Nephron (organoid): ENCODE measurements at regions not wholly inside any gene's neighbourhood (a gene's known extent, or its start where the extent isn't known, plus 50 kb on each side); places are given as distances from the start of the nearest gene placed in this dataset.

Experiments used
- H3K27ac Mint-ChIP-seq, 3 experiments: 2 replicates each; pipeline ENCODE4 v1.8.0; 2020; ENCODE audit warnings: mixed read lengths in 3 of 3, mild to moderate bottlenecking in 2 of 3, moderate library complexity in 1 of 3
- H3K27me3 Mint-ChIP-seq: 2 replicates; pipeline ENCODE4 v1.8.0; 2021; ENCODE audit warnings: low read depth, mild to moderate bottlenecking, moderate library complexity, mixed read lengths
- H3K36me3 Mint-ChIP-seq: 2 replicates; pipeline ENCODE4 v1.8.0; 2020; ENCODE audit warnings: low read depth, mixed read lengths
- H3K4me1 Mint-ChIP-seq: 2 replicates; pipeline ENCODE4 v1.8.0; 2020; ENCODE audit warnings: mixed read lengths
- H3K4me3 Mint-ChIP-seq, 3 experiments: 2 replicates each; pipeline ENCODE4 v1.8.0; 2020; ENCODE audit warnings: mild to moderate bottlenecking in 3 of 3, mixed read lengths in 3 of 3, moderate library complexity in 2 of 3
- H3K9me3 Mint-ChIP-seq: 2 replicates; pipeline ENCODE4 v1.8.0; 2020; ENCODE audit warnings: mixed read lengths
- TF ChIP-seq, protein P1 (sequence below), 3 experiments: fragments of 200-600 bp; sonication (generic); IDR thresholded peaks; one replicate each; pipeline ENCODE4 v1.5.0; 2021; ENCODE audit warnings: antibody characterized with exemption in 3 of 3; ENCODE audit not compliant: unreplicated experiment in 3 of 3

- no peak overlapping the region for H3K27ac Mint-ChIP-seq
- H3K9me3 Mint-ChIP-seq: peaks cover 11% of the 10 kb centered on the region
- TF ChIP-seq, protein P1, sequence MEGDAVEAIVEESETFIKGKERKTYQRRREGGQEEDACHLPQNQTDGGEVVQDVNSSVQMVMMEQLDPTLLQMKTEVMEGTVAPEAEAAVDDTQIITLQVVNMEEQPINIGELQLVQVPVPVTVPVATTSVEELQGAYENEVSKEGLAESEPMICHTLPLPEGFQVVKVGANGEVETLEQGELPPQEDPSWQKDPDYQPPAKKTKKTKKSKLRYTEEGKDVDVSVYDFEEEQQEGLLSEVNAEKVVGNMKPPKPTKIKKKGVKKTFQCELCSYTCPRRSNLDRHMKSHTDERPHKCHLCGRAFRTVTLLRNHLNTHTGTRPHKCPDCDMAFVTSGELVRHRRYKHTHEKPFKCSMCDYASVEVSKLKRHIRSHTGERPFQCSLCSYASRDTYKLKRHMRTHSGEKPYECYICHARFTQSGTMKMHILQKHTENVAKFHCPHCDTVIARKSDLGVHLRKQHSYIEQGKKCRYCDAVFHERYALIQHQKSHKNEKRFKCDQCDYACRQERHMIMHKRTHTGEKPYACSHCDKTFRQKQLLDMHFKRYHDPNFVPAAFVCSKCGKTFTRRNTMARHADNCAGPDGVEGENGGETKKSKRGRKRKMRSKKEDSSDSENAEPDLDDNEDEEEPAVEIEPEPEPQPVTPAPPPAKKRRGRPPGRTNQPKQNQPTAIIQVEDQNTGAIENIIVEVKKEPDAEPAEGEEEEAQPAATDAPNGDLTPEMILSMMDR (IDR thresholded peaks at IDR 0.05; ENCODE audit: unreplicated experiment in 3 of 3): no peak
- no peaks in the 10 kb centered on the region for H3K36me3 Mint-ChIP-seq
- H3K4me3 Mint-ChIP-seq: peak overlapping the region in 1 of 3 experiments; percentile 2
- peaks cover 48% of the 10 kb centered on the region for H3K4me1 Mint-ChIP-seq
- H3K27me3 Mint-ChIP-seq: peaks cover 35% of the 10 kb centered on the region
These were observed 241.1 kb downstream of the GADD45G start for GRCh38 chr9:89845862-89846261.

DNA sequence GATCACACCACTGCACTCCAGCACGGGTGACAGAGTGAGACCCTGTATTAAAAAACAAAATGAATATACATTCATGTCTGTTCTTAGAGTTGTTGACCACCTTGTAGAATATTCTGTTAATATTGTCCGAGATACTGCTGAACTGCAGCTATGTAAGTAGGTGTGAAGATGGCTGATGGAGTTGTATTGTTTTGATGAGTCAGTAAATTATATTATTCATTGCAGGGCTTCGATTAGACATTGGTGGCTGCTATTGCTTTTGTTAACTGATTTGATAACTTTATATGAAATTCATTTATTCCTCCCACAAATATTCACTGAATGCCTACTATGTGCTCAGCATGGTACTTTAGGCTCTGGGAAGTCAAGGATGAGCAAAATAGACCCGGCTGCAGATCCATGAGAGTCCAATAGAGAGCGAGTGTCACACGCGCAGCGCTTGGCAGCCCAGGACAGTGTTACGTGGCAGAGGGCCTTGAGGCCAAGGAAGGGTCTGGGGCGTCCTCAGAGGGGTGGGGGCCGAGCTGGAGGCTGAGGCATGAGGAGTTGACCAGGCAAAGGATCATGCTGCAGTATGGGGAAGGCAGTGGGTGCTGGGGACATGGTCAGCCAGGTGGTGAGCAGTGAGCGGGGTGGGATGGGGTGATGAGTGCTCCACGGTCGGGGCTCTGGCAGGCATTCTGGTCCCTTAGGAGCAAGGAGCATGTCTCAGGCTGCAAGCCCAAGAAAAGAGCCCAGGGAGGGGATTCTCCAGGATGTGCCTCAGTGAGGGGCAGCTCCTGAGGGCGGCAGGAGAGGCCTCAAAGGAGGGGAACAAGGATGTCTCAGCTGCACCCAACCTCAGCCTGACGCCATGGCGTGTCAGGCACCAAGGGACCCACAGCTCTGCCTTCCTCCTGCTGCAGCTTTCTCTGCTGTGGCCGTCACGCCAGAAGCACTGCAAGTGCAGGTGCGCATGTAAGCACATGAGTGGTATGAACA is 243.5 kb downstream of the GADD45G start:
- TF ChIP-seq, protein P1 (IDR thresholded peaks at IDR 0.05; ENCODE audit: unreplicated experiment in 3 of 3): no peak
- Mint-ChIP-seq H3K4me1 (peaks cover 31% of the 10 kb centered on the region), H3K4me3 (no peak overlapping the region), H3K36me3 (no peaks in the 10 kb centered on the region), H3K27ac (no peak overlapping the region), H3K9me3 (peaks cover 11% of the 10 kb centered on the region), H3K27me3 (peaks cover 19% of the 10 kb centered on the region)

DNA sequence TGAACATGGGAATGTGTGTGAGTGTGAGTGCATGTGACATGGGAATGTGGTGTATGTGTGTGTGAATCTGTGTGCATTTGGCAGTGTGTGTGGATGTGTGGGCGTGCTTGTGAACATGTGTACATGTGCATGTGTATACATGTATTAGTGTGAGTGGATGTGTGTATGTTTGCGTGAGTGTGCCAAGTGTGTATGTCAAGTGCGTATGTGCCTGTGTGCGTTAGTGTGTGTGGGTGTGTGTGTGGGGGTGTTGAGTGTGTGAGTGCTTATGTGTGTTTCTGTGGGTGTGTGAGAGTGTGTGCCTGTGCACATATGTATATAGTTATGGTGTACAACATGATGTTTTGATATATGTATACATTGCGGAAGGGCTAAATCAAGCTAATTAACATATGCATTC is 244.3 kb downstream of the GADD45G start:
- H3K4me3 Mint-ChIP-seq: no peak overlapping the region
- H3K36me3 Mint-ChIP-seq: no peaks in the 10 kb centered on the region
- H3K27me3 Mint-ChIP-seq: peaks cover 23% of the 10 kb centered on the region
- no peak overlapping the region for H3K27ac Mint-ChIP-seq
- peaks cover 24% of the 10 kb centered on the region for H3K4me1 Mint-ChIP-seq
- H3K9me3 Mint-ChIP-seq: peaks cover 11% of the 10 kb centered on the region
- TF ChIP-seq, protein P1 (IDR thresholded peaks at IDR 0.05; ENCODE audit: unreplicated experiment in 3 of 3): no peak

GRCh38 chr9:89850153-89850552 is 245.3 kb downstream of the GADD45G start:
- H3K9me3 Mint-ChIP-seq: peaks cover 11% of the 10 kb centered on the region
- H3K4me1 Mint-ChIP-seq: peaks cover 24% of the 10 kb centered on the region
- H3K4me3 Mint-ChIP-seq: no peak overlapping the region
- peaks cover 23% of the 10 kb centered on the region for H3K27me3 Mint-ChIP-seq
- no peak overlapping the region for H3K27ac Mint-ChIP-seq
- TF ChIP-seq, protein P1 (IDR thresholded peaks at IDR 0.05; ENCODE audit: unreplicated experiment in 3 of 3): no peak
- no peaks in the 10 kb centered on the region for H3K36me3 Mint-ChIP-seq

DNA sequence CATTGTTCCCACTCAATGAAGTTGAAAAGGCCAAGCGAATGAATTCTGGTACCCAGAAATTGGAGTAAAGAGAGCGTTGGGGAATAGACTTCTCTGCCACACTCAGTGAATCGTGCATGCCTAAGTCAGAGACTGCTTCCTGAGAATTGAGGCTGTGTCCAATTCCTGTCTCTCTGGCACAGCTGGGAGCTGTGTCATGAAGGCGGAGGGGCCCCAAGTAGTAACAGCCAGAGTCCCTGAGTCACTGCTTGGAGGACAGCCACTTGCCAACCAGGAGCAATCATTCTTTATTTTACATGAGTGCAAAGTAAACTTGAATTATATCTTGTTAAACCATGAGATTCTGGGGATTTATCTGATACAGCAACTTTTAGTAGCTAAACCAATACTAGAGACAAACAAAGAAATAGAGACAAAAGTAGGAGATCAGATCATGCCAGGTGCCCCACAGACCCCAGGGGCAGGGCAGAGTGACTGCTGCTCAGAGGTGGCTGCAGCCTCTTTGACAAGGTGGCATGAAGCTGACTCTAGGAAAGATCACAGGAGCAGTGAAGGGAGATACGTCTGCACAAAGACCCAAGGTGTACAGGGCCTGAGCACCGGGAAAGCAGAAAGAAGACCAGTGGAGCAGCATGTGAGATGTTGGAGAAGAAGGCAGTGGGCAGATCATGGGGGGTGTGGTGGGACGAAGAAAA is 246.0 kb downstream of the GADD45G start:
- Mint-ChIP-seq H3K27ac (no peak overlapping the region), H3K4me1 (peaks cover 19% of the 10 kb centered on the region), H3K9me3 (peaks cover 11% of the 10 kb centered on the region), H3K4me3 (no peak overlapping the region), H3K36me3 (no peaks in the 10 kb centered on the region), H3K27me3 (peaks cover 24% of the 10 kb centered on the region)
- TF ChIP-seq, protein P1 (IDR thresholded peaks at IDR 0.05; ENCODE audit: unreplicated experiment in 3 of 3): no peak
